Hematopoietic multipotent progenitor cell treated with erythropoietin and hydrocortisone succinate and interleukin-3 and kit ligand, for 15 days (in vitro differentiated cells): ENCODE measurements at regions not wholly inside any gene's neighbourhood (a gene's known extent, or its start where the extent isn't known, plus 50 kb on each side); places are given as distances from the start of the nearest gene placed in this dataset.

Source experiments
- DNase-seq: peaks from one replicate; pipeline ENCODE4 v3.0.0-alpha.2; 2015; ENCODE audit warnings: low spot score

DNA sequence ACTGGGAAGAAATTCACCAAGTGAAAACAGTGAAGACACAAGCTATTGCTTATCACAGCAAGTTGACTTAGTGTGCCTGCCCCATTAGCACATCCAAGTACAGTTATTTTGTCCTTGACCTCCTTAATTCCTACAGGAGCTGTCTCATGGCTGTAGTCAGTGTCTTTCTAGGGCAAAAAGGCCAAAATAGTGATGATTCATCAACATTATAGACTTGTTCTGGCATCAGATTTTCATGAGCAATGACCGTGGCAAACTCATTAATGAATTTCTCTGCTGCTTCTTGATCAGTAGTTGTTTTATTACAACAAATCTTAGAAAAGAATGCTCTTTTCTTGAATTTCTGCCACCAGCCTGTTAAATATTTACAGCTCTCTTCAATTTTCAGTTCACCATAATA is 1169.3 kb upstream of the DDX18 start:
- DNase-seq: no peak

GRCh38 chr2:116668691-116669090 is 1145.8 kb upstream of the DDX18 start:
- DNase-seq: no peak

GRCh38 chr2:116669782-116670181 is 1144.7 kb upstream of the DDX18 start:
- no peak for DNase-seq

DNA sequence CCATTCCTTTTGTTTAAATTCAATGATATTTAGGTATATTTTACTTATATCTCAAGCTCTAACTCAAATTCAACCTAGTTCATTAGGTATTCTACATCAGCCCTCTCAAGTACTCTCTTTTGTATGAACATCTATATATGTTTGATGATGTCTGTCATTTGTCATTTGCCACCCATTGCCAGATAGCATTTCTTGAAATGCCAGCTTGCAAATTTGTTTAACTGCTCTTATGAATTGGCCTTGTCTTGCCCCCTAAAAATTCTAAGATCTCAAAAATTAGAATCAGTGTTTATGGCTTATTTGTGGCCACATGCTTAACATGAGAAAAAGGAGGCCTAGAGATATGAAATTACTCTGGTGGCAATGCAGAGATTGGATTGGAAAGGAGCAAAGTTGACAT is 1140.3 kb upstream of the DDX18 start:
- no peak for DNase-seq

GRCh38 chr2:116676776-116677175 is 1137.7 kb upstream of the DDX18 start:
- DNase-seq: no peak

DNA sequence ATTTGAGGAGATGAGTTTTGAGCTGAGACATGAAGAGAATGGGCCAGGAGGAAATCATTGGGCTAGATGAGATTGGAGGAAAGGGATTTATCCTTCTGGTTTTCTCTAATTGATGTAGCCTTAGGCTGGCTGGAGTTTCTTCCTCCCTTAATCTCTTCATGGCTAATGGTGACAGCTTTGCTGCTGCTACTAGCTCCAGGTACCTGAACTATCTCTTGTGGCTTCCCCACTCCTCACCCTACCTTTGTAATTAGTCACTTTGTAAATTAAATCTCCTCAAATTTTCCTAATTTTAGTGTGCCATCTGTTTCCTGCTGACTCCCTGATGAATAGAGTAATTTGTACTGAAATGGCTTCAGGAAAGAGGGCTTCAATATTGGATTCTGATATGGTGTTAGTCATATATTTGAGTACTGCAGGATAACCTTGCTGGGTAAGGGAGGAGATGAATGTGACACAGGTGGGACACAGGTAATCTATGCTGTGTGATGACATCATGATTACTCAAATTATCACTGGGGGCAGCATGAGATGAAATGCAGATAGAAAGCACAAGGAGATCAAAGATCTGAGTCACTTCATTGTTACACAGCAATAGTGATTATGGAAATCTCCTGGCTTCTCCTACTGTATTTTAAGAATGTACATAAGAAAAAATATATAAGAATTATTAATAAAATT is 1134.1 kb upstream of the DDX18 start:
- no peak for DNase-seq

DNA sequence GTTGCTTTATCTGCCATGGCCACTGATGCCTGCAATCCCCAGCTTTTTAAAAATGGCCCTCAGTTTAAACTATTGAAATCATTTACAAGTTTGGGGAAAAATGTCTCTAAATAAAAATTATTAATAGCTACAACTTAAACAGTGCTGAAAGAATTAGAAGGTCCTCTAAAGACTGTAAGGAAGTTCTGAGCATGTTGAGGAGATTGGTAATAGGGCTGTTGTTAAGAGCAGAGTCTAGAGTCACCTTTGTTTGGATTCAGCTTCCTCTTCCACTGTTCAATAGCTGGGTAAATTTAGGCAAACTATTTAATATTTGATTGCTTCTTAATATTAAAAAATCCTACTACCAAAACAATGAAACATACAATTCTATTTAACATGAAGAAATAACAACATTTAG is 1127.1 kb upstream of the DDX18 start:
- no peak for DNase-seq

- DNase-seq: no peak
These were observed 1121.5 kb upstream of the DDX18 start for GRCh38 chr2:116692988-116693387.

GRCh38 chr2:116696223-116696622 is 1118.3 kb upstream of the DDX18 start:
- DNase-seq: no peak

GRCh38 chr2:116696903-116697302 is 1117.6 kb upstream of the DDX18 start:
- DNase-seq: no peak

DNA sequence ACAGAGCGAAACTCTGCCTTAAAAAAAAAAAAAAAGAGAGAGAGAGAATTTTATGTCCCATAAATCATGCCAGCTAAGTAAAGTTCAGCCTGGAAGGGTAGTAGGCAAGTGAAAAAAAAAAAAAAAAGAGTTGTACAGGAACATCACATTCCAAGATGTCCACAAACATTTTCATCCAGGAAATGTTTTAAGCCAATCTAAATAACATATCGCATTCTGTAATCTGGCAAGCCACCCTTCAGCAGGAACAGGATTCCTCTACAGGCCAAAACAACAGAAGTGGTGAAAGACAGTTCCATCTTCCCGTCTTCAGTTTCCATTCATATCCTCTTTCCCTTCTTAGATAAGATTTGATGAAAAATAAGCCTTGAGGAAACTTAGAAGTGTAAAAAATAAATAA is 1108.1 kb upstream of the DDX18 start:
- DNase-seq: no peak

- DNase-seq: no peak
These were observed 1098.5 kb upstream of the DDX18 start for GRCh38 chr2:116716038-116716437.

GRCh38 chr2:116716444-116716843 is 1098.0 kb upstream of the DDX18 start:
- DNase-seq: no peak

- DNase-seq: no peak
These were observed 1096.7 kb upstream of the DDX18 start for GRCh38 chr2:116717832-116718231.

DNA sequence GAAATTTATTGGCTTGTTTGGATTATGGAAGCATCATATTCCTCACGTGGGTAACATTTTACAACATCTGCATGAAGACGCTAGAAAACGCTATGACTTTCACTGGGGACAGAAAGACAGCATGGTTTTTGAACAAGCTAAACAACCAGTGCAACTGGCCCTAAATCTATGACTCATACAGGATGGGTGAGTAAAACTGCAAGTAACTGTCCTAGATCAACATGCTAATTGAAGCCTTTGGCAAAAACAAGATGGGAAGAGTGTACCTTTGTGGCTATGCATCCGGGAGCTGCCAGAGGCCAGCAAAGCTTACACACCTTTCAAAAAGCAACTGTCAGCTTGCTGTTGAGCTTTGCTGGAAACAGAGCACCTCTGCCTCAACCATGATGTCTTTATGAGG is 1096.0 kb upstream of the DDX18 start:
- DNase-seq: no peak

DNA sequence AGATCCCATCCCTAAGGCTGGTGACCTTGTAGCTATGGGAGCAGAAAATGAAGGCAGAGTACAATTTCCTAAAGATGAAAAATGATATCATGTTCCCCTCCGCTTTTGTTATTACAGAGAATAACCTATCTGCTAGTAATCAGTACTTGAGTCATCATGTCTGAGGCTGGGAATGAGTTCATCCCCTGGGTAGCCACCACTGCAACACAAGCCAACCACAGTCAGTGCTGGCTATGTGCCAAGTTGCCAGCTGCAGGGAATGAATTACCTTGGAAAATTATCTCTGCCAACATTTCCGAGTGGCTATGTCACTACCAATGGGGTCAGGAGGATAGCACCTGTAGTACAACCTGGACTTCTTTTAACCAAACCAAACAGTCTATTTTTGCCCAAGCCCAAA is 1094.7 kb upstream of the DDX18 start:
- no peak for DNase-seq

DNA sequence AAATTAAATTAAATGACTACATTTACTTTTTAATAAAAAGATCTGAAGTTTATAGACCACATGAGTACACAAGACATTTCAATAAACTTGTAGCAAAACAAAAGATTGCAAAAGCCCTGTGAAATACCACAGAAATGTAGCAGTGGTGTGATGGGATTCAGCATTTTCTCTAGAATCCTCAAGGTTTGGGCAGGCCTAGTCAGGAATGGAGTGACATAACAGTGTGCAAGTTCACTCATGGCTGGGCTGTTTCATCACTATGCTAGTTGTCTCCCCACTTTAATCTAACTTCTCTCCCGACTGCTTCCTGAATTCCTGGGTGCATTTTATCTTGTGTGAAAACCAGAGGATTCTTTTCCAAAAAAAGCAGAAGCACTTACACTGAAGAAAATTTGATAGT is 1089.9 kb upstream of the DDX18 start:
- no peak for DNase-seq

GRCh38 chr2:116732322-116732721 is 1082.2 kb upstream of the DDX18 start:
- DNase-seq: no peak

GRCh38 chr2:116733699-116734098 is 1080.8 kb upstream of the DDX18 start:
- no peak for DNase-seq

DNA sequence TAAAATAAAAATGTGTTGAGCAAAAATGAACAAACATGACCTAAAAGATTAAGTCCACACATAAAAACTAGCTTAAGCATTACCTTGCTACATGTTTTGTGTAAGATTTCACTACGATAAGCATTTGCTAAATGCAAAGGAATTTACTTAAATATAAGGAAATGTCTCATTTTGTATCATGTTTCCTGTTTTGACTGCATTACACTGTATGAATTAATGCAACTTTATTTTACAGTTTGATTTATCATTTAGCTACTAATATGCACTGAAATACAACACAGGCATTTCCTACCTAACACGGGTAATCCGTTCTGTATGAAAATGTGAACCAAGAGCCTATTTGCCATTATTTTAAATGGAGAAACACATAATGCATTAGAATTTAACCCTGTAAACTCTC is 1076.5 kb upstream of the DDX18 start:
- DNase-seq: no peak

DNA sequence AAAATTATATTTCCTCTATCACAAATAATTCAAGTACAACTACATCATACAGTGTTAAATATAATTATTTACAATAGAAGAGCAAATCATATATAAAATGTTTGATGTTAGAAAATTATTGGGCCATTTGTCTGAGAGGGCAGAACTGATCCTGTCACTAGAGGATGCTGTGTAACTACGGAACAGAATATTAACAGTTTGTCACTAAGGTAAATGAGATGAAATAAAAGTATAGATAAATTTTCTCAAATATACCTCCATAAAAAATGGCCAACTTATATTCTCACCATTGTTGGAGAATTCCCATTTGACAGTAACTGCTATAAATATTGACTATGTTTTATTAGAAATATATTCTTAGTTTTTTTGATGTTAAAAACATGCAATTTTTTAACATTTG is 1067.4 kb upstream of the DDX18 start:
- DNase-seq: no peak

DNA sequence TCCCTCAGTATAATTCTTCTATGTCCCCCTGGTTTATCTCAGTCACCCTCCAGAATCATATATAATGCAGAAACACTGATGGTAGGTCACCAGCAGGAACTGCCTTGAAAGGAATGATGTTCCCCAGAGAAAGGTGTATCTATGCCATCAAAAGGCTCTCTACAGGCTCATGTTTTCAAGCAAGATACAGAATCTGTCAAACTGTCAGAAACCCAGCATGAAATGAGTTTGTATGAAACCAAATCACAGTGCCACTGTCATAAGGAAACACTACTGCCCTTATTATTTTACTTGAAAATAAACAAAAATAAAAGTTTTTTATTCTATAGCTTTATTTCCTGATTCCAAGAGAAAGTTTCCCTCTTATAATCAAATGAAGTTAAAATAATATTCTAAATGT is 1064.5 kb upstream of the DDX18 start:
- DNase-seq: no peak

GRCh38 chr2:116754381-116755101 is 1060.0 kb upstream of the DDX18 start:
- DNase-seq: no peak

DNA sequence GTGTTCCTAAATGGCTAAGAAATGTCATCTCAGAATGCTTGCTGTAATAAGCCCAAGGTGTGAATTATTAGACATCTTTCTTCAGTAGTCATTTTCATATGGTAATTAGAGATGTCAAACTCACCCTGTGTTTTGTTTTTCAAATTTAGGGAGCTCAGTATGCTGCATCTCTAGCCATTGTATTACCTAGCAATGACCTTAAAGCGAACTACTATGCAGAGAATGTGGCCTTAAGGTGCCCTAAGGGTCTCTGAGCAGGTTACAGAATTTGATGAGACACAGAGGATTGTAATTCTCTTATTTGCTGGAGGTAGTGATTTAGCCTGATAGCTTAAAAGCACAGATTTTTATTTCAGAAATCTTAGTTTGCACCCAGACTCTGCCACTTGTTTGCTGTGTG is 1052.6 kb upstream of the DDX18 start:
- no peak for DNase-seq
